Gastroesophageal sphincter (tissue), 3 donors: ENCODE measurements at regions not wholly inside any gene's neighbourhood (a gene's known extent, or its start where the extent isn't known, plus 50 kb on each side); places are given as distances from the start of the nearest gene placed in this dataset.

ENCODE experiments used
- POLR2A ChIP-seq, 2 donors: fragments of 450-650 bp; IDR thresholded peaks; one replicate each; pipeline ENCODE4 v1.6.1; 2017; ENCODE audit warnings: antibody characterized with exemption in 2 of 2, mild to moderate bottlenecking in 2 of 2, moderate library complexity in 1 of 2
- POLR2AphosphoS5 ChIP-seq: sonication (generic); formaldehyde crosslinking; IDR thresholded peaks from one replicate; pipeline ENCODE4 v1.6.1; 2017; ENCODE audit warnings: antibody characterized with exemption
- TF ChIP-seq, protein P1 (sequence below), 4 experiments: fragments of 200-600 bp in 2 of 4; fragments of 450-650 bp in 2 of 4; sonication (generic) in 1 of 4; IDR thresholded peaks; one replicate each; pipeline ENCODE4 v1.5.1; 2017 to 2019; ENCODE audit warnings: antibody characterized with exemption in 4 of 4, mild to moderate bottlenecking in 2 of 4, moderate library complexity in 2 of 4

GRCh38 chr15:97691078-97691477, 269.4 kb upstream of the ARRDC4 start:
- TF ChIP-seq, protein P1, sequence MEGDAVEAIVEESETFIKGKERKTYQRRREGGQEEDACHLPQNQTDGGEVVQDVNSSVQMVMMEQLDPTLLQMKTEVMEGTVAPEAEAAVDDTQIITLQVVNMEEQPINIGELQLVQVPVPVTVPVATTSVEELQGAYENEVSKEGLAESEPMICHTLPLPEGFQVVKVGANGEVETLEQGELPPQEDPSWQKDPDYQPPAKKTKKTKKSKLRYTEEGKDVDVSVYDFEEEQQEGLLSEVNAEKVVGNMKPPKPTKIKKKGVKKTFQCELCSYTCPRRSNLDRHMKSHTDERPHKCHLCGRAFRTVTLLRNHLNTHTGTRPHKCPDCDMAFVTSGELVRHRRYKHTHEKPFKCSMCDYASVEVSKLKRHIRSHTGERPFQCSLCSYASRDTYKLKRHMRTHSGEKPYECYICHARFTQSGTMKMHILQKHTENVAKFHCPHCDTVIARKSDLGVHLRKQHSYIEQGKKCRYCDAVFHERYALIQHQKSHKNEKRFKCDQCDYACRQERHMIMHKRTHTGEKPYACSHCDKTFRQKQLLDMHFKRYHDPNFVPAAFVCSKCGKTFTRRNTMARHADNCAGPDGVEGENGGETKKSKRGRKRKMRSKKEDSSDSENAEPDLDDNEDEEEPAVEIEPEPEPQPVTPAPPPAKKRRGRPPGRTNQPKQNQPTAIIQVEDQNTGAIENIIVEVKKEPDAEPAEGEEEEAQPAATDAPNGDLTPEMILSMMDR (IDR thresholded peaks at IDR 0.05): no peak
- no peak for TF ChIP-seq POLR2A (IDR thresholded peaks at IDR 0.05)
- no peak for TF ChIP-seq POLR2AphosphoS5
